KOPT-K1 (cell line): ENCODE measurements at regions not wholly inside any gene's neighbourhood (a gene's known extent, or its start where the extent isn't known, plus 50 kb on each side); places are given as distances from the start of the nearest gene placed in this dataset.
"Not testable (repeated sequence)": the region's sequence is repeated elsewhere in the genome, so short reads cannot be mapped to it uniquely, and the experiment has no call there.

Experiments used
- H3K27ac ChIP-seq: fragments of 200-600 bp; sonication (generic); 2 replicates; pipeline ENCODE4 v1.5.1; 2016; ENCODE audit warnings: antibody characterized with exemption, mild to moderate bottlenecking, low read depth, low read length; ENCODE audit not compliant: poor library complexity, severe bottlenecking
- H3K36me3 ChIP-seq: fragments of 200-600 bp; sonication (generic); 2 replicates; pipeline ENCODE4 v1.5.1; 2017; ENCODE audit warnings: antibody characterized with exemption, mild to moderate bottlenecking, low read length, moderate library complexity; ENCODE audit not compliant: insufficient read depth
- H3K9me3 ChIP-seq: fragments of 200-600 bp; sonication (generic); 2 replicates; pipeline ENCODE4 v1.5.1; 2017; ENCODE audit warnings: antibody characterized with exemption, low read length, mild to moderate bottlenecking; ENCODE audit not compliant: insufficient read depth, poor library complexity, severe bottlenecking

GRCh38 chr13:71382285-71382684 is 484.7 kb downstream of the DACH1 start:
- H3K9me3 ChIP-seq, result no peaks in the 10 kb centered on the region
- no peak overlapping the region for H3K27ac ChIP-seq
- no peaks in the 10 kb centered on the region for H3K36me3 ChIP-seq

- Histone ChIP-seq H3K36me3 (no peaks in the 10 kb centered on the region), H3K27ac (no peak overlapping the region), H3K9me3 (no peaks in the 10 kb centered on the region)
Measured at GRCh38 chr13:71380191-71380590, 486.8 kb downstream of the DACH1 start.

GRCh38 chr13:71378961-71379905 is 487.8 kb downstream of the DACH1 start:
- Histone ChIP-seq H3K9me3 (no peaks in the 10 kb centered on the region), H3K36me3 (no peaks in the 10 kb centered on the region), H3K27ac (no peak overlapping the region)

GRCh38 chr13:71374471-71375049 is 492.4 kb downstream of the DACH1 start:
- no peak overlapping the region for H3K27ac ChIP-seq
- no peaks in the 10 kb centered on the region for H3K36me3 ChIP-seq
- no peaks in the 10 kb centered on the region for H3K9me3 ChIP-seq

- H3K36me3 ChIP-seq, result no peaks in the 10 kb centered on the region
- no peak overlapping the region for H3K27ac ChIP-seq
- no peaks in the 10 kb centered on the region for H3K9me3 ChIP-seq
Measured at GRCh38 chr13:71368336-71368735, 498.7 kb downstream of the DACH1 start.

- H3K36me3 ChIP-seq, result no peaks in the 10 kb centered on the region
- H3K27ac ChIP-seq, result no peak overlapping the region
- H3K9me3 ChIP-seq, result no peaks in the 10 kb centered on the region
Measured at GRCh38 chr13:71360041-71360440, 507.0 kb downstream of the DACH1 start.

- H3K9me3 ChIP-seq, result no peaks in the 10 kb centered on the region
- no peaks in the 10 kb centered on the region for H3K36me3 ChIP-seq
- no peak overlapping the region for H3K27ac ChIP-seq
Measured at GRCh38 chr13:71359641-71360040, 507.4 kb downstream of the DACH1 start.

GRCh38 chr13:71358218-71358617 is 508.8 kb downstream of the DACH1 start:
- H3K9me3 ChIP-seq, result no peaks in the 10 kb centered on the region
- no peaks in the 10 kb centered on the region for H3K36me3 ChIP-seq
- H3K27ac ChIP-seq, result no peak overlapping the region

GRCh38 chr13:71355010-71355409 is 512.0 kb downstream of the DACH1 start:
- Histone ChIP-seq H3K27ac (no peak overlapping the region), H3K9me3 (no peaks in the 10 kb centered on the region), H3K36me3 (no peaks in the 10 kb centered on the region)

- no peaks in the 10 kb centered on the region for H3K36me3 ChIP-seq
- H3K9me3 ChIP-seq, result no peaks in the 10 kb centered on the region
- no peak overlapping the region for H3K27ac ChIP-seq
Measured at GRCh38 chr13:71350886-71351285, 516.1 kb downstream of the DACH1 start.

- H3K9me3 ChIP-seq, H3K27ac ChIP-seq, H3K36me3 ChIP-seq: not testable (repeated sequence)
Measured at GRCh38 chr13:71345856-71346255, 521.1 kb downstream of the DACH1 start.

- H3K9me3 ChIP-seq, result no peaks in the 10 kb centered on the region
- H3K27ac ChIP-seq, result no peak overlapping the region
- H3K36me3 ChIP-seq, result no peaks in the 10 kb centered on the region
Measured at GRCh38 chr13:71339736-71340135, 527.3 kb downstream of the DACH1 start.

- Histone ChIP-seq H3K27ac (no peak overlapping the region), H3K9me3 (no peaks in the 10 kb centered on the region), H3K36me3 (no peaks in the 10 kb centered on the region)
Measured at GRCh38 chr13:71339005-71339404, 528.0 kb downstream of the DACH1 start.

- Histone ChIP-seq H3K9me3 (no peaks in the 10 kb centered on the region), H3K36me3 (no peaks in the 10 kb centered on the region), H3K27ac (no peak overlapping the region)
Measured at GRCh38 chr13:71338070-71338469, 528.9 kb downstream of the DACH1 start.

- H3K27ac ChIP-seq, result no peak overlapping the region
- no peaks in the 10 kb centered on the region for H3K36me3 ChIP-seq
- H3K9me3 ChIP-seq, result no peaks in the 10 kb centered on the region
Measured at GRCh38 chr13:71327266-71327665, 539.7 kb downstream of the DACH1 start.

GRCh38 chr13:71325556-71325955 is 541.4 kb downstream of the DACH1 start:
- H3K36me3 ChIP-seq, result no peaks in the 10 kb centered on the region

More at GRCh38 chr13:71325556-71325955, 541.4 kb downstream of the DACH1 start:
- Histone ChIP-seq H3K27ac (no peak overlapping the region), H3K9me3 (no peaks in the 10 kb centered on the region)
